HT1080 (cell line): ENCODE measurements at regions not wholly inside any gene's neighbourhood (a gene's known extent, or its start where the extent isn't known, plus 50 kb on each side); places are given as distances from the start of the nearest gene placed in this dataset.

Experiments used
- DNase-seq: peaks from one replicate; pipeline ENCODE4 v3.0.0-alpha.2; 2015; ENCODE audit warnings: low read depth

DNA sequence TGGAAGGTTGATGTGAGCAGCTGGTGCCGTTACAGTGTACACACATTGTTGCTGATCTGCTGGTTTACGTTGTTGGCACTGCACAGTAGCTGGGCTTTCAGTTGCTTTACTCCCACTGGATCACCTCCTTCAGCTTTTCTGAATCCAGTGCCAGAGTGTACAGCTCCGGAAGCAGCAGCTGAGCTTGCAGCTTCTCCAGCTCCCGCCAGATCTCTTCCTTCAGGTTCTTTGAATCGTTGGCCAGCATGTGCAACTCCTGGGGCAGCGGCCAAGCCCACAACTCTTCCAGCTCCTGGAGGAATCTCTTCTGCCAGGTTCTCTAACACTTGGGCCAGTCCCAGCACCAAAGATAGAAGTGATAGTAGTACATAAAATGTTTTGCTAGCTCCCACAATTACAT lies 149.7 kb upstream of the RRP15 start:
- DNase-seq = no peak

GRCh38 chr1:218139761-218140160 lies 145.3 kb upstream of the RRP15 start:
- DNase-seq = no peak

DNA sequence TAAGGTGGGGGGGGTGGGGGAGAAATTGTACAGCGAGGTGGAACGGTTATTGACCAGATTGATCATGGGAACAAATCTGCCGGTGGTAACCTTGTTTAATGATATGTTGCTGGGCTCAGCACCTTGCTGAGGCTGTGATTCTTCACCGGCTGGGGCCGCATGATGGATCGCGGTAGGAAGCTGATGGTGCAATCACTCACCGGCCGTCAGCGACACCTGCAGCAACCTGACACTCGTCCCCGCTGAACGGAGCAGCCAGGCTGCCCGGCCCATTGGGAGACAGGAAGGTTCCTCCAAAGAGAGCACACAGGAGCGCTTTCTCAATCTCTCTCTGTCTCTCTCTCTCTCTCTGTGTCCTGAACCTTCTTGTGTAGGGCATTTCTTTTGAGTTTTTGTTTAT lies 128.5 kb upstream of the RRP15 start:
- DNase-seq = no peak

GRCh38 chr1:218163371-218163770 lies 121.7 kb upstream of the RRP15 start:
- DNase-seq = no peak

GRCh38 chr1:218164111-218164929 lies 120.8 kb upstream of the RRP15 start:
- DNase-seq = no peak

GRCh38 chr1:218164930-218165700 lies 120.0 kb upstream of the RRP15 start:
- DNase-seq = no peak

DNA sequence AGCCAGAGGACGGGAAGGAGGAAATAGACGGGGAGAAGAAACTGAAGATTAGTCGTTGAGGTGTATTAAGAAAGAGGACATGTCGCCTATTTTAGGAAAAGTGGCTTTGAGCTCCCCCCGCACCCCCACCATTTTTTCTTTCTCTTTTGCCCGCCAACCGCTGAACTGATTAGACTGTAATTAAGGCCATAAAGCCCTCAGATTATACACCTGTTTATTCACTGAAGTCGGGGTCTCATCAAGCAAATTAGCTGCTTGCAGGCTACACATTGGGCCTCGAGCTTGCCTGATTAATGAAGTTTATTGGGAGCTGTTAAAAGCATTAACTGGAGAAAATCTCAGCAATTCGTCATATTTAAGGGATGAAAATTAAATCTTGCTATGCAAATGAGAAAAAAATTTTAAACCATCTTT lies 119.4 kb upstream of the RRP15 start:
- DNase-seq = no peak

GRCh38 chr1:218166268-218166945 lies 118.7 kb upstream of the RRP15 start:
- no peak for DNase-seq

- peak; percentile 7 for DNase-seq
Observed at GRCh38 chr1:218171302-218171893, 113.7 kb upstream of the RRP15 start.

GRCh38 chr1:218182455-218182854 lies 102.6 kb upstream of the RRP15 start:
- DNase-seq = peak; percentile 29

DNA sequence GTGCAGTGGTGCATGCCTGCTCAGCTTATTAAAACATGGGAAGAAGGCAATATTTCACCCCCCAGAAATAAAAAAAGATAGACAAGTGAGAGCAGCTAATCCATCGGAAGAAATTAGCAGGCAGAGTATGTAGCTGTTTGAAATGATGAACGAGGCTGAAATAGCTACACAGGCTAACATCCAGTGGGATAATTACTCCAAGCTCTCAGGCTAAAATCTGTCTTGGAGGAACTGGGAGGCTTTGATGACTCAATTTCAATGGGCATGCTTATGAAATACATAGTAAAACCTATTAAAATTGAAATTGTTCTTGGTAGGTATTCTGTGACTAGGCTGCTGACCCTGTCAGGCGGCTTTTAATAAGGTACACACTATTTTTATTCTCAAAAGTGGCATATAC lies 84.1 kb upstream of the RRP15 start:
- DNase-seq = no peak

GRCh38 chr1:218201601-218202000 lies 83.5 kb upstream of the RRP15 start:
- DNase-seq = no peak

DNA sequence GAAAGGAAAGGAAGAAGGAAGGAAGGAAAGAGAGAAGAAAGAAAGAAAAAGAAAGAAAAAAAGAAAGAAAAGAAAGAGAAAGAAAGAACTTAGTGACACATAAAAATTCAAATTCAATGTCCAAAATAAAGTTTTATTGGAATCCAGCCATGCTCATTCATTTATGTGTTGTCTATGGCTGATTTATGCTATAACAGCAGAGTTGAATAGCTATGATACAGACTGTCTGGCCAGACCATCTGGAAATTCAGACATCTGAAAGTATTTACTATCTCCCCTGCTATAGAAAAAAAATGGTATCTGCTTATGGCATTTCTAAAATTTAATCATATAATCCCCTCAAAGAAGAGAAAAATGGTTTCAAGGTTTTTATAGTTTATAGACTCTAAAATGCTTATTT lies 79.4 kb upstream of the RRP15 start:
- DNase-seq = no peak

DNA sequence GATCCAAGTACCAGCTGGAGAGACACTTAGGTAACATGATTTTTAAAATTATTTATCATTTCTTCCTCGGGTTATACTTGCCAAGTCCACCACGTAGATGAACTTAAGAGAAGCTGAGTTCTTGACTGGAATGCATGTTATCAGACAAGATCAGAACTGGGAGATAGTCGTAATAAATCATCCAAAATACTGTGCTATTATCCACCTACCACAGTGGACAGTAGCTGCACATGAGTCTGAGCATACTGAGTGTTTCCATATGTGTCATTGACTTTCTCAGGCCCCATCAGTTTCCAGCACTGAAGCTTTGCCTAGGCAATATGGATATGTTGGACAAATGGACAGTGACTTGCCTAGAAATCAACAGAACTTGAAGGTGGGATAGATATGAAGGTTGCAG lies 77.9 kb upstream of the RRP15 start:
- no peak for DNase-seq

GRCh38 chr1:218209351-218209861 lies 75.7 kb upstream of the RRP15 start:
- peak; percentile 77 for DNase-seq

- no peak for DNase-seq
Observed at GRCh38 chr1:218211241-218211640, 73.9 kb upstream of the RRP15 start.

GRCh38 chr1:218217040-218217439 lies 68.1 kb upstream of the RRP15 start:
- no peak for DNase-seq

- no peak for DNase-seq
Observed at GRCh38 chr1:218219460-218219859, 65.6 kb upstream of the RRP15 start.

DNA sequence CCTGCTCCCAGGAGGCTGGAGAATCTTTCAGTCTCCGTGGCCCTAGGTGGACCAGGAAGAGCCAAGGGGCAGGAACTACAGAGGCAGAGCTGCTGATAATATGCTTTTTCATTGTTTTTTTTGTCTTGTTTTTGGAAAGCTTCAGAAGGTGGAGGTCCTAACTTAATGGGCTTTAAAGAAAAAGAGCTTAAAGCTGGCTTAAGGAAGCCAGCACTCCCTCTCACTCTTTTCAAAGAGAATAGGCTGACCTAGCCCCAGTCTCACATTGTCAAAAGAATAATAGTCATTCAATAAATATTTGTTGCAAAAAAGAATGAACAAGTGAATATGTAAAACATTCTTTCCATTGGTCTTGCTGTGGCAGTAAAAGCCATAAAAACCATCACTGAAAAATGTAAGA lies 61.0 kb upstream of the RRP15 start:
- no peak for DNase-seq

DNA sequence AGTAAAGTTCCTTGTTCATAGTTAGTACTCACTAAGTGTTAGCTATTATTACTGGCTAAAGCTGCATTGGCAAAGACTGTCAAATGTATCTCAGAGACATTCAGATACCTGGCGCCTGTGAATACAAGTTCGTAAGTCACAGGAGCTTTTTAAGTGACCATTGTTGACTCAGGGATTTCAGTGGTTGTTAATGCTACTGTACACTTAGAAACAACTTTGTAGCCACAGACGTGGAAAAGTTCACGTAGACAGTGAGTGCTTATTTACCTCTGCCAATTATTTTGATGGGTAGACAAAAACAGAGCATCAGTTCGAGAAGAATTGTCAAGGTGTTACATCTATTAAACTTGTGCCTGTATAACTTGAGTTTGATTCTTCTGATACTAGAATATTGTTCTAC lies 59.1 kb upstream of the RRP15 start:
- DNase-seq = no peak
